ENCODE measurements at regions not wholly inside any gene's neighbourhood (a gene's known extent, or its start where the extent isn't known, plus 50 kb on each side); places are given as distances from the start of the nearest gene placed in this dataset.
"Not testable (repeated sequence)": the region's sequence is repeated elsewhere in the genome, so short reads cannot be mapped to it uniquely, and the experiment has no call there.

DNA sequence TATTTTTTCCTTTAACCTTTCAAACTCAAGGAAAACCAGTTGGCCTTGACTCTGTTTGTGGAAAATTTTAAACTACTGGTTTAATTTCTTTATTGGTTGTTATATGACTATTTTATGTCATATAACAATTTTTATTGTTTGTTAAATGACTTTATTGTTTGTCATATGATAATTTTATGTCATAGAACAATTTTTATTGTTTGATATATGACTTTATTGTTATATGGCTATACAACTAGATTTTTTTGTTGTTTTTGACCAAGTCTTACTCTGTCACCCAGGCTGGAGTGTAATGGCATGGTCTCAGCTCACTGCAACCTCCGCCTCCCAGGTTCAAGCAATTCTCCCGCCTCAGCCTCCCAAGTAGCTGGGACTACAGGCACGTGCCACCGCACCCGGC is 61.1 kb upstream of the TRIM77 start:
- TF ChIP-seq, protein P1, sequence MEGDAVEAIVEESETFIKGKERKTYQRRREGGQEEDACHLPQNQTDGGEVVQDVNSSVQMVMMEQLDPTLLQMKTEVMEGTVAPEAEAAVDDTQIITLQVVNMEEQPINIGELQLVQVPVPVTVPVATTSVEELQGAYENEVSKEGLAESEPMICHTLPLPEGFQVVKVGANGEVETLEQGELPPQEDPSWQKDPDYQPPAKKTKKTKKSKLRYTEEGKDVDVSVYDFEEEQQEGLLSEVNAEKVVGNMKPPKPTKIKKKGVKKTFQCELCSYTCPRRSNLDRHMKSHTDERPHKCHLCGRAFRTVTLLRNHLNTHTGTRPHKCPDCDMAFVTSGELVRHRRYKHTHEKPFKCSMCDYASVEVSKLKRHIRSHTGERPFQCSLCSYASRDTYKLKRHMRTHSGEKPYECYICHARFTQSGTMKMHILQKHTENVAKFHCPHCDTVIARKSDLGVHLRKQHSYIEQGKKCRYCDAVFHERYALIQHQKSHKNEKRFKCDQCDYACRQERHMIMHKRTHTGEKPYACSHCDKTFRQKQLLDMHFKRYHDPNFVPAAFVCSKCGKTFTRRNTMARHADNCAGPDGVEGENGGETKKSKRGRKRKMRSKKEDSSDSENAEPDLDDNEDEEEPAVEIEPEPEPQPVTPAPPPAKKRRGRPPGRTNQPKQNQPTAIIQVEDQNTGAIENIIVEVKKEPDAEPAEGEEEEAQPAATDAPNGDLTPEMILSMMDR (IDR thresholded peaks at IDR 0.05): not testable (repeated sequence)
- not testable (repeated sequence) for TF ChIP-seq POLR2A, EP300 (IDR thresholded peaks at IDR 0.05)
